Pulmonary artery endothelial cell (primary cell): ENCODE measurements at regions not wholly inside any gene's neighbourhood (a gene's known extent, or its start where the extent isn't known, plus 50 kb on each side); places are given as distances from the start of the nearest gene placed in this dataset.

ENCODE experiments used
- DNase-seq: peaks from one replicate; pipeline ENCODE4 v3.0.0-alpha.2; 2011; ENCODE audit warnings: low read depth, low spot score

DNA sequence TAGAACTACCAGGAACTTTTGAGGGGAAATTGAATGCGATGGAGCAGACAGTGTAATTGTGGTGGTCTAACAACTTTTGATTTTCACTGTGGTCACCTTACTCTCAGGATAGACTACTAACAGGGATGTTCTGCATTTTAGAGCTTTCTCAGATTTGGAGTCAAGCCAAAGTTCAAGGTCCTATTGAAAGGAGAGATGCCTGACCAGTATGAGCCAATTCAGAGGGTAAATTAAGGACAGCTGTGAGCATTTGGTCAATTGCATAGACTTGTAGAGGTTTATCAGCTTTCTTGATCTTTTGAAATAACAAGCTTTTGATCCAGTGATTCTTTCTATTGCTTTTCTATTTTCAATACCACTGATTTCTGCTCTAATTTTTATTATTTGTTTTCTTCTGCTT lies 1095.7 kb upstream of the CNTNAP5 start:
- DNase-seq = no peak

DNA sequence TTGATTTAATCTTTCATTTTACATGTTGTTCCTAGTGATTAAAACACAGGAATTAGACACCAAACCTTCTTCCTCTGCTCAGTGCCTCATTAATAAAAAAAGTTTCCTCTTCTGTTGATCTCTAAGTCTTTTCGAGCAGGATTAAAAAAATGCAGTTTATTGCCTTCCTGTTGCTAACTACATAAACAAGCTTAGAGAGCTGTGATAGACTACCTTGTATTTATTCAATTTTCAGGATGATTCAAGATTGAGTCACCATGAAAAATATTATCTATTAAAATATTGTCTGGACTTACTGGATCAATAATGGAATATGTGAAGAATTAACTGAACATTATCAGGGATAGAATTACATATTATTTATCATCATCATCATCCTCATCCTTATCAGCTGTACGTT lies 1089.6 kb upstream of the CNTNAP5 start:
- no peak for DNase-seq

- DNase-seq = no peak
These were observed 1085.3 kb upstream of the CNTNAP5 start for GRCh38 chr2:122939796-122940195.

GRCh38 chr2:122949523-122949922 lies 1075.6 kb upstream of the CNTNAP5 start:
- DNase-seq = no peak

GRCh38 chr2:122955776-122956175 lies 1069.3 kb upstream of the CNTNAP5 start:
- DNase-seq = no peak

DNA sequence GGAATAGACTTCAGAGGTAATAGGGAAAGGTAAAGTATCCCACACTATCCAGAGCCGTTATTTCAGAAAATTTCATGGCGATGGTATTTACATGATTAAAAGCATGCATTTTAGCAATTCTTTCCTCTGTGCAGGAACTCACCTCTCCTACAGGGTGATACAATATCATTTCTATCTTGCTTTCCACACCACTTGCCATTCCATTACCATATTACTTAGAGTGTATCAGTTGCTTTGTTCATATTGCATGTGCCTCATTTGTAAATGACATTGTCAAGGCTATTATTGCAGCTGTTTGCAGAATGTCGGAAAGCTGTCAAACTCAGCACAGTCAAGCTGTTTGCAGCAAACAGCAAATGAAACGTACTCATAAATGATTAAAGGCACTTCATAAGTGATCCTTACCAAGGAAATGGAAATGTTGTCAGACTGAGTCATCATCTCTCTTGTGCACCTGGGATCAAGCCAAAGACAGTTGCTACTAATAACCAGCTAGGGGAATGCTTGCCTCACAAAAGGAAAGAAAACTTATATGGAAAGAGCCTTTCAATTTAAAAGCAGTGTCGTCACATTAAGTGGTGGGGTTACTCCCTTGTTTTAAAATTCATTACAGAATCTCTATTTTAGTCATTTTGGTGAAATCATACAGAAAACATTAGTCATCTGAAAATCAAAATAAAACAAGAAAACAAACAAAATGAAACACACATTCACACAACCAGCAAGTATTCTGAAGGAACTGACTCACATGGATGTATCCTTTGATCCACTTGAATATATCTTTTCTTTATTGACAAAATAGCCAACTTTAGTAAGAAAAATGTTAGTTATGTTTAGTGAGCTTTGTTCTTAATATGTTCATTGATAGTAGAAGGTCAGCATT lies 1064.1 kb upstream of the CNTNAP5 start:
- DNase-seq = no peak

GRCh38 chr2:122966461-122966860 lies 1058.6 kb upstream of the CNTNAP5 start:
- no peak for DNase-seq

GRCh38 chr2:122977580-122977979 lies 1047.5 kb upstream of the CNTNAP5 start:
- no peak for DNase-seq

GRCh38 chr2:122980671-122981070 lies 1044.4 kb upstream of the CNTNAP5 start:
- DNase-seq = no peak

- DNase-seq = no peak
These were observed 1042.2 kb upstream of the CNTNAP5 start for GRCh38 chr2:122982936-122983335.

DNA sequence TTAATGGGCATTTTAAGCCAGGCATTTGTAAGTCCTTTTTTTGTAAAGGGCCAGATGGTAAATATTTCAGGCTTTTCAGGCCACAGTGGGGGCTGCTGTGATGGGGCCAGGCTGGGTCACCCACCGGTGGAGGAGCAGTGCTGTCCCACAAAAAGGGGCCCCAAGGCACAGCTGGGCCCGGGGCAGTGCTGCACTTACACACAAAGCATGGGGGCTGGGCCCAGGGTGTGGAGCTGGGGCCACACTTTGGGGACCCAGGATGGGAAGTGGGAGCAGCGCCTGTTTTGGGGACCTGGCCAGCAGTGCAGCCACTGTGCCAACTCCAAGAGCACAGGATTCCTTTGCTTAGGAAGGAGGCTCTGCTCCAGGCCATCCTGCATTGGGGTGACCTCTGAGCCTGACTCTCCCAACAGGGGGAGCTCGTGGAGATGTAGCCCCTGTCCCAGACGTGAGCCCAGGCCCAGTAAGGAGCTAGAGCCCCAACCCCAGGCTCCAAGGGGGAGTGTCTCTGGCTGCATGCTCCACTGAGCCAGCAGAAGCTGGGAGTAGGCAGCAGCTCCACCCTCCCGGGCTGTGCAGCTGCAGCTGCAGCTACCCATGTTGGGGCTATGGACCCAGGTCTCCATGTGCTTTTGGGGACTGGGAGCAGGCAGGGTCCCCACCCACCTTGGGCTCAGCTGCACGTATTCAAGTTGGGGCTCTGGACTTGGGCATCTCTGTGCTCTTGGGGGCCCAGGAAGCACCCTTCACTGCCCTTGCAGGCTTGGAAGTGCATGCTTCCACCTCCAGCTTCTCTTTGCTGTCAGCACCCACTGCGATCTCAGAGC lies 1036.5 kb upstream of the CNTNAP5 start:
- no peak for DNase-seq

DNA sequence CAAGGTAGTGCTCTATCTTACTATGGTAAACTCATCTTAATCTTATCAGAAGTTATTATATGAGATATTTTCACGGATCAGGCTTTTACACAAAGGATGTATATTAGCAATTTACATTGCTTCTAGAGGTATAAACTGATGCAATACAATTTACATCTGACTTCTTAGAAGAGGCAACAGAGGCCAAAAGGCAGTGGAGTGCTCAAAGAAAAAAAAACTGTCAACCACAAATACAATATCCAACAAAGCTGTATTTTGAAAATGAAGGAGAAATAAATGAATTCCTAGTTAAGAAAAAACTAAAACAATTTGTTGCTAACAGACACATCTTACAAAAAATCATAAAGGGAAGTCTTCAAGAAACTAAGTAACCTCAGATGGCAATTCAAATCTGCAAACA lies 1031.5 kb upstream of the CNTNAP5 start:
- DNase-seq = no peak

GRCh38 chr2:122999258-122999657 lies 1025.8 kb upstream of the CNTNAP5 start:
- no peak for DNase-seq

DNA sequence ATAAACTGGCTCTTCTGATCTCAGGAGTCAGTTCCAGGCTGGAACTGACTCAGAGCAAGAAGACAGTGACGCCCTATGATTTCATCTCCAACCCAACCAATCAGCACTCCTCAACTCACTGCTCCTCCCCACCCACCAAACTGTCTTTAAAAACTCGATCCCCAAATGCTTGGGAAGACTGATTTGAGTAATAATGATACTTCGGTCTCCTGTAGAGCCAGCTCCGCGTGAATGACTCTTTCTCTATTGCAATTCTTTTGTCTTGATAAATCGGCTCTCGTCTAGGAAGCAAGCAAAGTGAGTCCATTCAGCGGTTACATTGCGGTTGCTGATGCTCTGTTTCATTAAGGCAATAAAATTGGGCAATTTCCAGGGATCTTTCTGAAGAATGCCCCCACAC lies 1025.3 kb upstream of the CNTNAP5 start:
- DNase-seq = no peak

DNA sequence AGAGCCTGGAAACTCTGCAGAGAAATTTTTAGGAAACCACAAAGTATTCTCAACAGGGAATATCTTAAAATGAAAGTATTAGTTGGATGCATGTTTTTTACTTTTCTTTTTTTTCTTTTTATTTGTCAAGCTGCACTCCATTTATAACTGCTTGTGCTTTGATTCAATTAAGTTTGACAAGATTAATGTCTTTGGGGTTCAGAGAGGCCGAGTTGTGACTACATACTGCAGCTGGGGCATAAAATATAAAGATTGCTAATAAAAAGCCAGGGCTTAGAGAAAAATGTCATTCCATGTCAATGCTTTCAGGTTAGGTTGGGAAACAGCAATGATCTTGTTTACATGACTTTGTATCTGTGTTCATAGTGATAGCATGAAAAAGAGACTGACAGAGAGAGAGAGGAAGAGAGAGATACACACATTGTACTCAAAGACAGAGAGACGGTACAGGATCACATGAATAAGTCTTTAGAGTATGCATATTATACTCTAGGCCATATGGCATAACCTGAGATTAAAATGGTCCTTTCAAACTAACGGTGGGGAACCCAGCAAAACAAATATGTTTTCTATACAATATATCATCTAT lies 1022.3 kb upstream of the CNTNAP5 start:
- DNase-seq = no peak

DNA sequence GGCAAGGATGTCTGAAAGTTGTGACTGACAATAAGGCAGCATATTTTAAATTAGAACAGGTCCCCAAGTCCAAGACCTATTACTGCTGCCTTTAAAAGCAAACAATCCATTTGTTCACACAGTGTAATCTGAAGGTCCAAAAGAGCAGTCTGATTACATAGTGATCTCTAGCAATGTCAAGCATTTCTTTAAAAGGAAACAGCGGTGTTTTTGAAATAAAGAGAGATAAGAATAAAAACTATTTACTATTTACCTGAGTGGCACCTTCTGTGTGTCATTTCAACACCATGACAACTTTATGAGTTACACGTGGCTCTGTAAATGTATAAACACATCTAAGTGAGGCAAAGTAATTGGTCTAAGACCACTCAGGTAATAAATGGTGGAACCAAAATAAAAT lies 1009.9 kb upstream of the CNTNAP5 start:
- no peak for DNase-seq

DNA sequence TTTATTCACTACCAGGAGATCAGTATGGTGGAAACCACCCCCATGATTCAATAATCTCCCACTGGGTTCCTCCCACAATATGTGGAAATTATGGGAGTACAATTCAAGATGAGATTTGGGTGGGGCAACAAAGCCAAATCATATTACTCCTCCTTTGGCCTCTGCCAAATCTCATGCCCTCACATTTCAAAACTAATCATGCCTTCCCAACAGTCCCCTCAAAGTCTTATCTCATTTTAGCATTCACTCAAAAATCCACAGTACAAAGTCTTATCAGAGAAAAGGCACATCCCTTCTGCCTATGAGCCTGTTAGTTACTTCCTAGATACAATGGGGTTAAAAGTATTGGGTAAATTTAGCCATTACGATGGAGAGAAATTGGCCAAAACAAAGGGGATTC lies 989.5 kb upstream of the CNTNAP5 start:
- no peak for DNase-seq

GRCh38 chr2:123036300-123036699 lies 988.8 kb upstream of the CNTNAP5 start:
- DNase-seq = no peak

DNA sequence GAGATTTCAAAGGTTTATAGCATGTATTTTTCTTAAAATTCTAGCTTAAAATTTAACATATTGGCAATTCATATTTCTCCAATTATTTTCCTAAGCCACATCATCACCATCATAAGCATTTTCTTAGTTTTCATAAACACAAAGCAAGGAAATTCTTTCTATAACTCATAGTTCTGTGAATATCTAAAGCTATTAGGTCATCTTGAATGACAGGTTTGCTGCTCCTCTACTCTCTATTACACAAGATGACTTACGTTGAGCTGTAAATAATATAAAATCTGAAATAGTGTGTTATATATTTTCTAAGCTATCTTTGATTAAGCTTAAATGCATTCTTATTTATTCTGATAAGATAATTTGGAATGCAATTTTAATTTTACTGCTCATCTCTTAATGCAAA lies 984.6 kb upstream of the CNTNAP5 start:
- no peak for DNase-seq

GRCh38 chr2:123043458-123043857 lies 981.6 kb upstream of the CNTNAP5 start:
- no peak for DNase-seq

DNA sequence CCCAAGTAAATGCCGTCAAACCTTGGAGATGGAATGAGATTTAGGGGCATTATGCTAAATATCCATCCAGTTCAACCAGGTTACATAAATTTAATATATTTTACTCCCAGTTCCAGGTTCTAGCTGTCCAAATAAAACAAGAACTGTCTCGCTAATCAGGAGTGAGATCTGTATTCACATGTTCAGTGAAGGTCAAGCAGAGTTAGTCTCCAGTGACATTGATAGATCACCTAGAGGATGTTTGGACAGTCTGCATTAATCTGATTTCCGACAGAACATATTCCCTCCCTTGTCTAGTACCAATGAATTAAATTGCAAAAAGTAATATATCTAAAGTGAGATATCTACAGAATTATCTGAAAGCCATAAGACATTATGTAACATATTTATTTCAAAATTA lies 979.4 kb upstream of the CNTNAP5 start:
- no peak for DNase-seq

DNA sequence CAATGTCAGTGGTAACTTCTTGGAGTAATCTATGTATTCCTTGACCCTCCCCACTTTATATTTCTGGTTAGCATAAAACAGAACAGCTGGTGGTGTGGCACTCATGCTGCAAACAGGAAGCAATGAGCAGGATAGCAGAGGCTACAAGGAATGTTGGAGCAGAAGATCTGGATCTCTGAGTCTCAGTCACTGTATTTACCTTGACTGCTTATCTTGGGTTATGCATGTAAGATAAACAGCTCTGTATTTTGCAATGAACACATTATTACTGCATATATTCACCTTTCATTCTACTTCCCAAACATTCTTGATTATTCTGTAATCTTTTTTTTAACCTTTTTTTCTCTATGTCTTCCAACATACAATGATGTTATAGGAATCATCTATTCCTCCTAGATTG lies 977.9 kb upstream of the CNTNAP5 start:
- no peak for DNase-seq
